ENCODE measurements at regions not wholly inside any gene's neighbourhood (a gene's known extent, or its start where the extent isn't known, plus 50 kb on each side); places are given as distances from the start of the nearest gene placed in this dataset.

DNA sequence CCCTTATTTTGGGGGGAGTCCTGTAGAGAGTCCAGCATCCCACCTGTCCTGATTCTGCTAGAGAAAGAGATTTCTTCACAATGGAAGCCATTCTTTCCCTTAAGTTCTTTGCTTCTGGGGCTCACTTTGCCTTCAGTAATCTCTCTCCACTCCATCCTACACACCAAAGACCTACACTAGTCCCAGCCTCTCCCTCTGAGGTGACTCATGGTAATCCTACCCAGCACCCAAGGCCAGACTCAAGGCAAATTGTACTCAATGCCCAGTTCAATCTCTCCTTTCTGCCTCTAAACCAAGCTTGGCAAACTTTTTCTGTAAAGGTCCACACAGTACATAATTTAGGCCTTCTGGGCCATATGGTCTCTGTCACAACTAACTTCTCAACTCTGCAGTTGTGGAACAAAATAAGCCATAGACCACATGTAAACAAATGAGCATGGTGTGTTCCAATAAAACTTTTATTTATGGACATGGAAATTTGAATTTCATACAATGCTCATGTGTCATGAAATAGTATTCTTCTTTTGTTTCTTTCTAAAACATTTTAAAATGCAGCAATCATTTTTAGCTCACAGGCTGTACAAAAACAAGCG is 72.5 kb downstream of the MRPL46 start:
- Histone ChIP-seq H3K27me3 (replicated peaks) (no peaks in the 10 kb centered on the region), H3K36me3 (replicated peaks) (no peaks in the 10 kb centered on the region), H3K27ac (no peak overlapping the region), H3K4me3 (ENCODE audit: low read depth, low read length) (no peak overlapping the region)
- in situ Hi-C loops (cut with HindIII; ENCODE audit: low pct_ligation_motif_present, low sequenced_read_pairs): no loop called here
- TF ChIP-seq, protein P1, sequence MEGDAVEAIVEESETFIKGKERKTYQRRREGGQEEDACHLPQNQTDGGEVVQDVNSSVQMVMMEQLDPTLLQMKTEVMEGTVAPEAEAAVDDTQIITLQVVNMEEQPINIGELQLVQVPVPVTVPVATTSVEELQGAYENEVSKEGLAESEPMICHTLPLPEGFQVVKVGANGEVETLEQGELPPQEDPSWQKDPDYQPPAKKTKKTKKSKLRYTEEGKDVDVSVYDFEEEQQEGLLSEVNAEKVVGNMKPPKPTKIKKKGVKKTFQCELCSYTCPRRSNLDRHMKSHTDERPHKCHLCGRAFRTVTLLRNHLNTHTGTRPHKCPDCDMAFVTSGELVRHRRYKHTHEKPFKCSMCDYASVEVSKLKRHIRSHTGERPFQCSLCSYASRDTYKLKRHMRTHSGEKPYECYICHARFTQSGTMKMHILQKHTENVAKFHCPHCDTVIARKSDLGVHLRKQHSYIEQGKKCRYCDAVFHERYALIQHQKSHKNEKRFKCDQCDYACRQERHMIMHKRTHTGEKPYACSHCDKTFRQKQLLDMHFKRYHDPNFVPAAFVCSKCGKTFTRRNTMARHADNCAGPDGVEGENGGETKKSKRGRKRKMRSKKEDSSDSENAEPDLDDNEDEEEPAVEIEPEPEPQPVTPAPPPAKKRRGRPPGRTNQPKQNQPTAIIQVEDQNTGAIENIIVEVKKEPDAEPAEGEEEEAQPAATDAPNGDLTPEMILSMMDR (IDR thresholded peaks at IDR 0.05; ENCODE audit: low read depth, low read length, missing control alignments): no peak
- no peak for DNase-seq

DNA sequence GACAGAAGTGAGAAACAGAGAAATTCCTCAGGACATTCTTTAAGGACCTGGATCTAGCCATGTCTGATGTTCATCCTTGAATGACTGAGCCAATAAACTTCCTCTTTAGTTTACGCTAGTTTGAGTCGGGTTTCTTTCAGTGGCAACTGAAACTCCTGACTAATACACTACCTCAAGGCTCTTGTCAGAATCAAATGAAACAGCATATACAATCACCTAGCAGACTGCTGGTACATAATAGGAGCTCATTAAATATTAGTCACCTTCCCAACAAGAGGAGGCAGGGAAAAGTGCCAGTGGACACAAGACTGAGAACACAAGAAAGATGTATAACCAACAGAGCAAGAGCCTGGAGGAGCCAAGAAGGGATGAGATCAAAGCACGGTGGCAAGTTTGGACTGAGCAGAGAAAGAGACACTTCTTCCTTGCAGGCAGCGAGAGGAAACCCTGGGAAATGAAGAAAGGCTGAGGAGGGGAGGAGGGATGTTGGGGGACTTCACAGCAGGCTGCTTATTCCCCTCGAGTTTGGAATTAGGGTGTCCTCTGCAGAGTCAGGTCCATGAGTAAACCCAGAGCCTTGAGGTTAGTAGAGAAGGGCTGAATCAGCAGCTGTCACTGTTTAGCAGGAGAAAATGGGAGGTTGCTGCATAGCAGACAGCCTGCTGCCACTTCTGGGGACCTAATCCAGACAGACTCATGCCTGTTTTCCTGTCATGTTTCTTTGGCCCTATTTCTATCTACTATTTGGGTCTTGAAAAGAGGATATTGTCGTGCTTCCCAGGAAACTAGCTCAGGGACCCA is 73.3 kb downstream of the MRPL46 start:
- Histone ChIP-seq H3K27ac (no peak overlapping the region), H3K27me3 (replicated peaks) (no peaks in the 10 kb centered on the region), H3K36me3 (replicated peaks) (no peaks in the 10 kb centered on the region), H3K4me3 (ENCODE audit: low read depth, low read length) (no peak overlapping the region)
- DNase-seq: no peak
- TF ChIP-seq, protein P1 (IDR thresholded peaks at IDR 0.05; ENCODE audit: low read depth, low read length, missing control alignments): no peak
- in situ Hi-C loops (cut with HindIII; ENCODE audit: low pct_ligation_motif_present, low sequenced_read_pairs): no loop called here

DNA sequence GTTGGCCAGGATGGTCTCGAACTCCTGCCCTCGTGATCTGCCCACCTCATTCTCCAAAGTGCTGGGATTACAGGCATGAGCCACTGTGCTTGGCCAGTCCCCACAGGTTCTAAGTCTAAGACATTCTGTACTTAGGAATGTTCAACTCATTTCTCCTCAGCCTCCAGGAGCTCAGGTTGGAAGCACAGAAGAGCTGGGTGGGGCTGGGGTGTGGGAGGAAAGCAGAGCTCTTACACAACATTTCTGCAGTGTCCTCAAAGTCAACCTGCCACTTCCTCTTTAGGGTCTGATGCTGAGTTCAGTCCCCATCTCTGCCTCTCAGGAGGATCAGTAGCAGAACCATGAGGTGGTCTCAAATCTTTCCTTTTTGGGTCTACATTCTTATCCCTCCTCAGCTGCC is 75.5 kb downstream of the MRPL46 start:
- Histone ChIP-seq H3K4me3 (ENCODE audit: low read depth, low read length) (no peak overlapping the region), H3K27ac (no peak overlapping the region), H3K36me3 (replicated peaks) (no peaks in the 10 kb centered on the region), H3K27me3 (replicated peaks) (no peaks in the 10 kb centered on the region)
- no peak for DNase-seq
- TF ChIP-seq, protein P1 (IDR thresholded peaks at IDR 0.05; ENCODE audit: low read depth, low read length, missing control alignments): no peak
- in situ Hi-C loops (cut with HindIII; ENCODE audit: low pct_ligation_motif_present, low sequenced_read_pairs): no loop called here

DNA sequence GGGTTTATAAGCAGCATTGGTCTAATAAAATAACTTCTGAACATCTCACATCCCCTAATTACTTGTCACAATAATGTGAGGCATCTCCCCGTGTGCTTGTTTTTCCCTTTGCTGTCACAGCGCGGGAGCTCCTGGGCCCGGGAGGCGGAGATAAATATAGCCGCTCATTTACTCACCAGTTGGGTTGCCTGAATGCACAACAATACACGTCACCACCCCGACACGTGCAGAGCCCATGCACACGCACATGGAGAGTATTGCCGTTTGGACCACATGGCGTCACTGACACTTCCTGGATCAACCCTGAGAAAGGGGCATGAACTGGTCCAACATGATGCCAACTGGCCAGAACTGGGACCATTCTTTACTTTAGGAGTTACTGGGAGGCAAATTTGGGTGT is 76.2 kb downstream of the MRPL46 start:
- H3K36me3 ChIP-seq (replicated peaks): no peaks in the 10 kb centered on the region
- H3K4me3 ChIP-seq (ENCODE audit: low read depth, low read length): no peak overlapping the region
- in situ Hi-C loops (cut with HindIII; ENCODE audit: low pct_ligation_motif_present, low sequenced_read_pairs): no loop called here
- DNase-seq: no peak
- TF ChIP-seq, protein P1 (IDR thresholded peaks at IDR 0.05; ENCODE audit: low read depth, low read length, missing control alignments): no peak
- no peaks in the 10 kb centered on the region for H3K27me3 ChIP-seq (replicated peaks)
- H3K27ac ChIP-seq: no peak overlapping the region

DNA sequence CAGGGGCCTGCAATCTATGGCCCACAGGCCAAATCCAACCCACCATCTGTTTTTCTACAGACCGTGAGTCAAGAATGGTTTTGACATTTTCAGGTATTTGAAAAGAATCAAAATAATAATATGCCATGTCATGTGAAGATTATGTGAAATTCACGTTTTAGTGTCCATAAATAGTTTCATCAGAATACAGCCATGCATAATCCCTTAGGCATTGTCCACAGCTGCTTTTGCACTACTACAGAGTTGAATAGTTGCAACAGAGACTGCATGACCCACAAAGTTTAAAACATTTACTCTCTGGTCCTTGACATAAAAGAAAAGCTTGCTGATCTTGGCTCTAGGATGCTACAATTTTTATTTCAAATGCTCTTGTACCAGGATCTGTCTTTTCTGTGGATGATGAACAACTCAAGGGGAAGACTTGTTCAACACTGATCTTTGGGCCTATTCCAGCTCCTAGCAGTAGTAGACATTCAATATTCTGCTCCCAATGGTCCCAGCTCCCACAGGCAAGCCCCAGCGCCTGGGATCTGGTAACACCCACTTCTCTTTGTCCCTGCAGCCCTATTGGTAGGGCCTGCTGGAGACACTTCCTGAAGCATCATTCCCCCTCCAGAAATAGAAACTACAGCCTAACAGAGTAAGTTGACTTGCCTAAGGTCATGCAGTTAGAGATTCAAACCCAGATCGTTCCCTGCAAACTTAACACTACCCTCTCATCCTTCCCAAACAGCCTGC is 76.9 kb downstream of the MRPL46 start:
- no peak overlapping the region for H3K27ac ChIP-seq
- H3K36me3 ChIP-seq (replicated peaks): no peaks in the 10 kb centered on the region
- in situ Hi-C loops (cut with HindIII; ENCODE audit: low pct_ligation_motif_present, low sequenced_read_pairs): no loop called here
- TF ChIP-seq, protein P1 (IDR thresholded peaks at IDR 0.05; ENCODE audit: low read depth, low read length, missing control alignments): no peak
- no peak for DNase-seq
- H3K4me3 ChIP-seq (ENCODE audit: low read depth, low read length): no peak overlapping the region
- H3K27me3 ChIP-seq (replicated peaks): no peaks in the 10 kb centered on the region
